ENCODE measurements at regions not wholly inside any gene's neighbourhood (a gene's known extent, or its start where the extent isn't known, plus 50 kb on each side); places are given as distances from the start of the nearest gene placed in this dataset.

- DNase-seq (ENCODE audit: low spot score): no peak
These were observed 133.7 kb upstream of the SLC24A3 start for GRCh38 chr20:19078448-19079373.

DNA sequence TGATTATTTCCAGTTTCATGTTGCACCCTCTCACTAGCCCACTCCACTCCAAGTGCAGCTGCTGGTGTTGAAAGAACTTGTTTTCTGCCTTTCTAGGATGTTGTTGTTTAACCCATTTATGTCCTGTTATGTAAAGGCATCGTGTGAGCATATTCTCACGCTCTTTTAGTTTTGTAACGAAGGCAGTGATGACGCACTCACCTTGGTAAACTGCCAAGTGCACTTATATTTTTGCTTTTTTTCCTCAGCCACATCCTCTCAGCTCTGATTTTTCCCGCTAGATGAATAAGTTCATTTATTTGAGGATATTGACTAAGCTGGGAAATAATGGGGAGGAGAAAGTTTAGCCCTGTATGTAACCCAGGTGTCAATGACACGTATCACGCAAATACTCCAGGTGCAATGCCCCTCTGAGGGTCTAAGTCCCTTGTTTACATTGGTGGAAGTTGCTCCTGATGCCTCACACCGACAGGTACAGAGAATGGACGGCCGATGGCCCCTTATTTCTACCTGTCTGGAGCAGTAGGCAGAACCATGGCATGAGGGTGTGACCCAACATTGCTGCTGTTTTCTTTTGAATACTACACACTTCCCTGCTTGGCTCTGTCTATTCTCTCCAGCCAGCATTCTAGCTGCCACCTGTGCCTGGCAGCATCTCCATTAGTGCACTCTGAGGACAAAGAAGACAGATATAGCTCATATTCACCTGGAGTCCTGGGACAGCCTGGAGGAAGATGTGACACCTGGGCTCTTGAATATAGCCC is 132.7 kb upstream of the SLC24A3 start:
- no peak for DNase-seq (ENCODE audit: low spot score)

DNA sequence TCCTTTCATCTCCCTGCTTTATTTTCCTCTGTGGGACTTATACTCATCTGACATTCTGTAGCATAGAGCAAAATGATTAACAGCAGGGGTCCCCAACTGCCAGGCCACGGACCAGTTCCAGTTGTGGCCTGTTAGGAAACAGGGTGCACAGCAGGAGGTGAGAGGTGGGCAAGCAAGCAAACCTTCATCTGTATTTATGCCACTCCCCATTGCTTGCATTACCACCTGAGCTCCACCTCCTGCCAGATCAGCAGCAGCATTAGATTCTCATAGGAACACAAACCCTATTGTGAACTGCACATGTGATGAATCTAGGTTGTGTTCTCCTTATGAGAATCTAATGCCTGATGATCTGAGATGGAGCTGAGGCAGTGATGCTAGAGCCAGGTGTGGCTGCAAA is 130.5 kb upstream of the SLC24A3 start:
- DNase-seq (ENCODE audit: low spot score): no peak

GRCh38 chr20:19083136-19083621 is 129.3 kb upstream of the SLC24A3 start:
- no peak for DNase-seq (ENCODE audit: low spot score)

DNA sequence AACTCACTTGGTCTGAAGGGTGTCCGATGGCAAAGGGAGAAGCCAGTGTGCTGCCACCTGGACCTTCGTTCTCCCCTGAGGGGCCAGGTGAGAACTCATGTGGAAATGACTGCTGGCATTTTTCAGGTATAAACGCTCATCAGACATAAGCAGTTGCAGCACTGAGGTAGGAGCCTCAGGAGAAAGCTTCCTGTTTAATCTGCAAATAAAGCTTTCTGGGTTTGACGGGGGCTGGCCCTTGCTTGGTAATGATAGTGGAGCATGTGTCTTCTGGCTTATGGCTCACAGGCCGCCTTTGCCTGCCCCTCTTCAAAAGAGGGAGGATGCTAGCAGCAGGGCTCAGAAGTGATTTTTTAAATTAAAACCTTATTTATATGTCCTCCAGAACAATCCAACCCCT is 122.1 kb upstream of the SLC24A3 start:
- no peak for DNase-seq (ENCODE audit: low spot score)

- no peak for DNase-seq (ENCODE audit: low spot score)
These were observed 117.4 kb upstream of the SLC24A3 start for GRCh38 chr20:19094959-19095541.

- DNase-seq (ENCODE audit: low spot score): no peak
These were observed 116.7 kb upstream of the SLC24A3 start for GRCh38 chr20:19095762-19096161.

DNA sequence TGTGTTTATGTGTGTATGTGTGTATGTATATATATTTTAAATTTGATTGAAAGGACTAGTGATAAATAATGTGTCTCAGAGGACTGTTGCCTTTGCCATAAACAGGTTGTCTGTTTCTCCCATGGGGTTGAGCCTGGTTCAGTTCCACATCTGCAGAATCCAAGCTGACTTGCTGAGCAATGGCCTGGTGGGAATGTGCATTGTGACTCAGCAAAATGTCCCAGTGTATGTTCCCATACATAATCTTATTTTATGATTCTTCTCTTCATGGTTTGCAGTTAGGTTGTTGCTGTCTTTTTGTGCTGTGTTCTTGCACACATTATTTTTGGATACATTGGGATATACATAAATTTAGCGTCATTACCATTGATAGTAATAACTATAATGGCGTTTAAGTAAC is 115.6 kb upstream of the SLC24A3 start:
- no peak for DNase-seq (ENCODE audit: low spot score)

- no peak for DNase-seq (ENCODE audit: low spot score)
These were observed 114.3 kb upstream of the SLC24A3 start for GRCh38 chr20:19098117-19098516.

DNA sequence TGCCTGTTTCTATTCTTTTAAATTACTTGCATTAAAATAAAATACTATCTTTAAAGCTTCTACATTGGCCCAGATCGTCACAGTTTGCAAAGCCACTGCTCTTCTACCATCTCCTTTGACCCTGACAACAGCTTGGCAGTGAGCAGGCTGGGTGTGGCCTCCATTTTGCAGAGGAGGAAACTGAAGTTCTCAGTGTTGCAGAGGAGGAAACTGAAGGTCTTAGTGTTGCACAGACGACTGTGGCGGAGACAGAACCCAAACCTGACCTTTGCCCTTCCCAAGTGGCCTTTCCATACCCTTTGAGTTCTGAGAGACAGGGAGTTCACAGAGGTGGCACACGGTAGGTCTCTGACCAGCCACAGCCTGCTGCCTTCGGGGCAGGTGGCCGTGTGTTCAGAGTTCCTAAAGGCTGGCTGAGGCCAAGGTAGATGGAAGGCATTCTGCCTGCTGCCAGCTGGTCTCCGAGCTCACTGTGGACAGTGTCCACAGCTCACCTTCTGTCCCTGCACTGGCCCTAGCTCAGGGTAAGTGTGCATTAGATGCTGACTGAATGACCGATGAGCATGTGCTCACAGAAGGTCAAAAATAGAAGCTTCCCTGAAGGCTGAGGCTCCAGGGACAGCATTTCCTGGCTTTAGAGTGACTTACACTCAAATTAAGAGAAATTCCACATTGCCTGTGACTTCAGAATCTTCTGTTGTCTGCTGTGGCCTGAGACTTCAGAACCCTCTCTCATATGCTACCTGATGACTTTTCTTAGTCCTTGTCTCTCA is 113.5 kb upstream of the SLC24A3 start:
- no peak for DNase-seq (ENCODE audit: low spot score)

DNA sequence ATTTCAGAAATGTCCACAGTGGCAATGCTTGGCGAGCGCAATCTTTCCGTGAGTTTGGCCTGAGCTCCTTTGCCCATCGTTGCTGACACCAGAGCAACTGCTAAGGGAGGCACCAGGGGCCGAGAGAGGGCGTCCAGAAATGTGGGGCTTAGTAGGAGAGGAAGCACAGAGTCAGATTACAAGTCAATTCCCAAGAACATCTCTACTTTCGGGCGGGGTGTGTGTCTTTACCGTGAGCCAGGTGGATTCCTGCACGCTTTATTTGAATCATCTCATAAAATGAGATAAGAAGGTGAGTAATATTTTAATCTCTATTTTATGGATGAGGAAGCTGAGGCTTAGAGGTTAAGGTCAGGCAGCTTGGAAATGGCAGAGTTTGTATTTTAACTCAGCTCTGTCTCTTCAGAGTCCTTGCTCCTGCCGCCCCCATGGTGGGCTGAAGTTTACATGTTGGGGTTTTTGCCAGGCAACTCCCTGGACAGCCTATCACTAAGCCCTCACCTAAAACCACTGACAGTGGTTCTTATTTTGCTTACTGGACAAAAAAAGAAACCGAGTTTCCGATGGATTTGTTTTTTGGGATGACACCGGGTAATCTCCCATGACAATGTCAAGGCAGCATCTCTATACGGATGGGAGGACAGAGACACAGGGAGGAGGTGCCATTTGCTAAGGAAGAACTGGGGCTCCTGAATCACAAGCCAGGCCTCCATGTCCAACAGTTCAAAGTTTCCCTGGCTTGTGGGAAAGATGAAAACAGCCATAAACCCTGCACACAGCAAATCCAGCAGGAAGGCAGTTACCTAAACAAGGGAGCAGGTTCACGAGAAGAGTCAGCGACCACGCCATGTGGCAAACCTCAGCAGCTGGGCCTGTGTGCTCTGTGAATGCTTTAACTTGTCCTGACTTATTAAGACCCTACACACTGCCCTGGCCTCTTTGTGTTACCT is 112.6 kb upstream of the SLC24A3 start:
- no peak for DNase-seq (ENCODE audit: low spot score)

DNA sequence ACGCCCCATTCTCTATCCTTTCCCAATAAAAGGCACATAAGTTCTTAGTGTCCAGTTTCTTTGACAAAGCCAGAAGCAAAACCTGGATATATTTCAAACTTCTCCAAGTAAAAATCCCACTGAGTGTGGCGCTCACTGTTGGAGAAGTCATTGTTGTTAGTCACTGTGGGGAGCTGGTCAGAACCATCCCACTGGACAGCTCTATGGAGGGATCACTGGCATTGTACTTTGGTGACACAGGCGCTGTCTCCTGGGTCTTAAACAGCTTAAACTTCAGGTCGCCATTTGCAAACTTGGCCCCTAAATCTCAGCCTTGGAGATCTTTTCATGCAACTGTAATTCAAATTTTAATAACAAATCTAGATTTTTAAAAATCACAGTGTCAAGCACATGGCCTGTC is 111.5 kb upstream of the SLC24A3 start:
- no peak for DNase-seq (ENCODE audit: low spot score)

DNA sequence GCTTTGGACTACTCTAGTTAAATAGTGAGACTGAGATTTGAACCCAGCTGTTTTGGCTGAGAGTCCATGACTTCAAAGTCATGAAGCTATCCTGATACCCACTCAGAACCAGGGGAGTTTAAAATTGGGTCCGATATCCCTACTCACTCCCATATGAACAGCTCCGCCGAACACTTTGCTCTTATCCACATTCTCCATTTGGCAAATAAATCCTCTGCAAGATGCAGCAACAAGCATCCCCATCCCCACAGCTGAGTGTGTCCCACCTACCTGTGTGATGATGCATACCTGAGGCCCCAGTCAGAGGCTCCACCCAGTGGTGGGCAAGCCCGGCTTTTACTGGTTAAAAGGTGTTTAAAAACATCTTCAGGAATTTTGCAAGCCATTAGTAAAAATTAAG is 108.3 kb upstream of the SLC24A3 start:
- no peak for DNase-seq (ENCODE audit: low spot score)

DNA sequence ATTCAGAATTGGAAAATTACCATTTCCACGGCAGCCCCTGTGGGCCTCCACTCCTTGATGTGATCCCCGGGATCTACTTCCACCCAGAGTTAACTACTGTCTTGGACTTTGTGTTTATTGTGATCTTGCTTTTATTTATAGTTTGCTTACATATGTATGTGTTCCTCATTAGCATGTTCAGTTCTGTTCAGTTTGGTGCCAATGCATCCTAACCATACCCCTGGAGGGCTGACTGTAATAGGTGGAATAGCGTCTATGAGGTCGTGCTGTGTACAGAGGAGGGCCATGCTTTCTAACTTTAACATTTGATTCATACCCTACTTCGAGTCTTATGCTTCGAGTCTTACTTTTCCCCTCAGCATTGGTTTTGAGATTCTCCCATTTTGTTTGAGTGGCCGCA is 104.3 kb upstream of the SLC24A3 start:
- DNase-seq (ENCODE audit: low spot score): no peak

DNA sequence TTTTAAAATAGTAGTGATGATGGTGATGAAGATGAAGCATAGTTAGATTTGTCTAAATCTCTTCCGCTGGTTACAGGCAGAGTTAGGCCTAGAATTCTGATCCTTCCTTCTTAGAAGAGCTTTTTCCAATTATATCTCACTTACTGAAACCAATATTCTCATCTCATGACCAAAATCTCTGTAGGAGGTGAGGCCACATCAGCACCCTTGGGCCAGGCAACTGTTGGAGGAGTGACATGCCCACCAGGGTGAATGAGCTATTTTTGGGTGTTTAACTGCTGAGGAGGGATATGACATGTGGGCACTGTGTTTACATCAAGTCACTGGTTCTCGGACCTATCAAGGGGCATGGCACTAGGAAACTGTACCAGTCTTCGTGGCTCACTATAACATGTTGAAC is 102.2 kb upstream of the SLC24A3 start:
- no peak for DNase-seq (ENCODE audit: low spot score)

DNA sequence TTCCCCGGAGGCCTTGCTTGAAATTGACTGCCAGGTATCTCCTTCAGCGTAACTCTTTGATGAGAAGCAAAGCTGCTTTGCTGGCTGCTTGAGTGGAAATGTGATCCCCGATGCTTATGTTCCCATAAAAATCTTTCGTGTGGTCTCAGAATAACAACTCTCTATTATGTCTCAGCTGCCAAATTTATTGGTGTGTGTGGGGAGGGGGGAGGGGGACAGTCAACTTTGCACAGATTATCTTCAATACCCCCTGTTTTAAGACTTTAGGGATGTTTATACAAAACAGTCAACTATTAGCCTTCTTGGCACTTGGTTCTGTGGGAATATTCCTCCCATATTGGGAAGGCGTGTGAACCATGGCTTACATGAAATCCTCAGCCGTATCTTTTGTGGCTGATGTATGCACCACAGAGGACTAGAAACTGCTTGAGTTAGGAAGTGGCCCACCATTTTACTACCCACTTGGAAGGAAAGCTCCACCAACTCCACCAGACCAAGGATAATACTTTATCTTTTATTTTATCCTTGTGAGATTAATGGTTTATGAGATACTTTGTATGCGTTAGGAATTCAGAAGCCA is 101.5 kb upstream of the SLC24A3 start:
- DNase-seq (ENCODE audit: low spot score): no peak

DNA sequence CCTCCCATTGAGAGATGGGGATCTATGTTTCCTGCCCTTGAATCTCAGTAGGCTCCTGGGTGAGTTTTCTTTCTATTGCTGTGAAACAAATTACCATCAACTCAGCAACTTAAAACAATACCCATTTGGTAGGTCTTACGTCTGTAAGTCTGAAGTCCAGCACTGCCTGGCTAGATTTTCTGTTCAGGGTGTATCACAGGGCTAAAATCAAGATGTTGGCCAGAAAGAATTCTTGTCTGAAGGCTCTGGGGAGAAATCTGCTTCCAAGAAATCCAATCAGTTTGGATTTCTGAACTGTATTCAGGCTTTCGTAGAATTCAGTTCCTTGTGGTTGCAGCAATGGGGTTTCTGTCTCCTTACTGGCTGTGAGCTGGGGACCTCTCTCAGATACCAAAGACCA is 99.6 kb upstream of the SLC24A3 start:
- no peak for DNase-seq (ENCODE audit: low spot score)

DNA sequence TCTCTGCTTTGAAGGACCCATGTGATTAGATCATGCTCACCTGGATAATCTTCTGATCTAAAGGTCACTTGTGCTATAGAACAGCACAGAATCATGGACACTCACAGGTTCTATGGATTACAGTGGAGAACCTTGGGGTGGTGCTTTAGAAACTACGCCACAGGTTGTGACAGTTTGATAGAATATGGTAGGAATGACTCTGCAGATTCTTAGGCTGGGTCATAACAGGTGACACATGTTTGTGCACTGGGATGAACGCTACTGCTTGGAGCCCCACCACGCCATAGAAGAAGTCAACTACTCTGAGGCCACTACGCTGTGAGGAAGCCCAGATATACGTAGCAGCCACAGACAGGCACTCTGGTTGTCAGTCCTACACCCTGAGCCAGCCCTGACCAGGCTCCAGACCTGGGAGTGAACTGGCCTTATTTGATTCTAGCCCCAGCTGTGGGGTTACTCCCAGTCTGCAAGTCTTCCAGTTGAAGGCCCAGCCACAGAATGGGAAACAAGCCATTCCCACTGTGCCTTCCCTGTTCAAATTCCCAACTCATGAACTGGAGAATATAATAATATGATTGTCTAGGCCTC is 99.0 kb upstream of the SLC24A3 start:
- DNase-seq (ENCODE audit: low spot score): no peak

DNA sequence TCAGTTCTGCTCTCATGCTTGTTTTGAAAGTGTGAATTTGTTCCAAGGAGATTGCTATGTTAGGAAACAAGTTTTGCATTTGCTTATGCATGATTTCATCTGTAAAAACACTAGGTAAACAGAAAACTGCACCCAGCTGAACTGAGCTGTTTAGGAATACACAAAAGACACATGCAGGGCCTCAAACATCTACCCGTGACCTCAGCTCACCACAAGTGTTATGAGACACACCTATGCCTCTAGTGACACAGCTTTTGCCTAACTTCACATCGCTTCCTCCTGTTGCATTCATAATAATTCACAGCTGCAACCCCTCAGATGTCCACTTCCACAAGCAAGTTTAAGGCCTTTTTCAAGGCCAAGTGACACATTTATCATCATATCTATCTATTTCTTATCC is 98.0 kb upstream of the SLC24A3 start:
- DNase-seq (ENCODE audit: low spot score): no peak

DNA sequence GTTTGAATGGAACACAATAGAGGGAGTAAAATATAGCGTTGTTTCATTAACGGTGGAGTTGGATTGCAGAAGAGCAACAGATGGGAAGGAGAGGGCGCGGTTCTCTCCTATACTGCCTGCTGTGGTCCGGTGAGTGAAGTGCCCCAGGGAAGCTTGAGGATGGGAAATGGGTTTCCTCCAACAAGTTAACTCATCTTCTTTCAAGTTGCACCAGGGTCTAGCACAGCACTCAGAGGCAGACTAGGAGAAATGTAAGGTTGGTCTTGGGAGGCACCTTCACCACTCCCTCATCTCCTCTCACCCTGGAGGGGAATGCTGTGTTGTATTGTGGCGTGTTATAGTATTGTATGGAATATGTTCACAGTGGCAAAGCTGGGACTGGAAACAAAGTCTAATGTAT is 96.9 kb upstream of the SLC24A3 start:
- no peak for DNase-seq (ENCODE audit: low spot score)
